Activated T-helper 17 cell treated with anti-CD3 and anti-CD28 coated beads, Interleukin-2, amount 50 U/mL, for 72 hours (primary cell): ENCODE measurements at regions not wholly inside any gene's neighbourhood (a gene's known extent, or its start where the extent isn't known, plus 50 kb on each side); places are given as distances from the start of the nearest gene placed in this dataset.

Experiments
- ATAC-seq: fragments of 150-1000 bp; cut with Tn5 transposase; replicated peaks from 2 replicates; pipeline ENCODE4 v1.10.0; 2021; ENCODE audit warnings: mild to moderate bottlenecking, moderate library complexity
- H3K27ac Mint-ChIP-seq: one replicate; pipeline ENCODE4 v1.8.0; 2022; ENCODE audit warnings: mixed read lengths
- H3K27me3 Mint-ChIP-seq: one replicate; pipeline ENCODE4 v1.8.0; 2022; ENCODE audit warnings: mixed read lengths
- H3K36me3 Mint-ChIP-seq: one replicate; pipeline ENCODE4 v1.8.0; 2022; ENCODE audit warnings: low read depth, mild to moderate bottlenecking, mixed read lengths
- H3K4me1 Mint-ChIP-seq: one replicate; pipeline ENCODE4 v1.8.0; 2022; ENCODE audit warnings: mixed read lengths
- H3K4me3 Mint-ChIP-seq: one replicate; pipeline ENCODE4 v1.8.0; 2022; ENCODE audit warnings: mild to moderate bottlenecking, mixed read lengths
- H3K9me3 Mint-ChIP-seq: one replicate; pipeline ENCODE4 v1.8.0; 2022; ENCODE audit warnings: mixed read lengths

- Mint-ChIP-seq H3K4me1 (peaks cover 15% of the 10 kb centered on the region), H3K27ac (peak overlapping the region; percentile 62)
These were observed 55.6 kb downstream of the ZNF281 start for GRCh38 chr1:200354243-200354642.

GRCh38 chr1:200353232-200353631 lies 56.6 kb downstream of the ZNF281 start:
- no peaks in the 10 kb centered on the region for H3K9me3 Mint-ChIP-seq
- H3K27ac Mint-ChIP-seq = peak overlapping the region; percentile 63
- no peaks in the 10 kb centered on the region for H3K27me3 Mint-ChIP-seq
- no peak for ATAC-seq
- peaks cover 15% of the 10 kb centered on the region for H3K4me1 Mint-ChIP-seq
- no peak overlapping the region for H3K4me3 Mint-ChIP-seq
- H3K36me3 Mint-ChIP-seq = no peaks in the 10 kb centered on the region

More at GRCh38 chr1:200354243-200354642, 55.6 kb downstream of the ZNF281 start:
- H3K9me3 Mint-ChIP-seq = no peaks in the 10 kb centered on the region
- no peak overlapping the region for H3K4me3 Mint-ChIP-seq
- H3K27me3 Mint-ChIP-seq = no peaks in the 10 kb centered on the region
- H3K36me3 Mint-ChIP-seq = no peaks in the 10 kb centered on the region
- peak; percentile 91 for ATAC-seq

- Mint-ChIP-seq H3K4me3 (peak overlapping the region; percentile 64), H3K36me3 (no peaks in the 10 kb centered on the region), H3K4me1 (peaks cover 15% of the 10 kb centered on the region), H3K27me3 (no peaks in the 10 kb centered on the region), H3K9me3 (no peaks in the 10 kb centered on the region), H3K27ac (peak overlapping the region; percentile 11)
- peak; percentile 37 for ATAC-seq
These were observed 57.8 kb downstream of the ZNF281 start for GRCh38 chr1:200351826-200352549.

GRCh38 chr1:200351425-200351824 lies 58.4 kb downstream of the ZNF281 start:
- peak overlapping the region; percentile 11 for H3K27ac Mint-ChIP-seq
- H3K36me3 Mint-ChIP-seq = no peaks in the 10 kb centered on the region
- peaks cover 15% of the 10 kb centered on the region for H3K4me1 Mint-ChIP-seq
- H3K27me3 Mint-ChIP-seq = no peaks in the 10 kb centered on the region
- H3K4me3 Mint-ChIP-seq = peak overlapping the region; percentile 64
- no peaks in the 10 kb centered on the region for H3K9me3 Mint-ChIP-seq
- no peak for ATAC-seq

- peaks cover 3% of the 10 kb centered on the region for H3K27me3 Mint-ChIP-seq
- no peaks in the 10 kb centered on the region for H3K36me3 Mint-ChIP-seq
- no peak overlapping the region for H3K27ac Mint-ChIP-seq
- H3K9me3 Mint-ChIP-seq = no peaks in the 10 kb centered on the region
- H3K4me3 Mint-ChIP-seq = no peak overlapping the region
- ATAC-seq = no peak
- peaks cover 11% of the 10 kb centered on the region for H3K4me1 Mint-ChIP-seq
These were observed 63.1 kb downstream of the ZNF281 start for GRCh38 chr1:200346700-200347099.

GRCh38 chr1:200345520-200345919 lies 64.3 kb downstream of the ZNF281 start:
- Mint-ChIP-seq H3K27ac (no peak overlapping the region), H3K4me1 (peaks cover 5% of the 10 kb centered on the region), H3K27me3 (peaks cover 3% of the 10 kb centered on the region), H3K9me3 (no peaks in the 10 kb centered on the region), H3K36me3 (no peaks in the 10 kb centered on the region), H3K4me3 (no peak overlapping the region)
- ATAC-seq = no peak

- Mint-ChIP-seq H3K4me3 (no peak overlapping the region), H3K4me1 (peaks cover 5% of the 10 kb centered on the region), H3K27ac (no peak overlapping the region), H3K9me3 (no peaks in the 10 kb centered on the region), H3K36me3 (no peaks in the 10 kb centered on the region), H3K27me3 (peaks cover 3% of the 10 kb centered on the region)
- ATAC-seq = peak; percentile 67
These were observed 66.0 kb downstream of the ZNF281 start for GRCh38 chr1:200343874-200344273.

- no peak overlapping the region for H3K27ac Mint-ChIP-seq
- H3K4me1 Mint-ChIP-seq = peaks cover 5% of the 10 kb centered on the region
- H3K4me3 Mint-ChIP-seq = no peak overlapping the region
- H3K9me3 Mint-ChIP-seq = no peaks in the 10 kb centered on the region
- no peak for ATAC-seq
- no peaks in the 10 kb centered on the region for H3K36me3 Mint-ChIP-seq
- H3K27me3 Mint-ChIP-seq = peaks cover 3% of the 10 kb centered on the region
These were observed 67.1 kb downstream of the ZNF281 start for GRCh38 chr1:200342511-200343311.

- H3K36me3 Mint-ChIP-seq = no peaks in the 10 kb centered on the region
These were observed 71.4 kb downstream of the ZNF281 start for GRCh38 chr1:200338451-200338850.

GRCh38 chr1:200337831-200338230 lies 72.0 kb downstream of the ZNF281 start:
- no peak overlapping the region for H3K4me3 Mint-ChIP-seq
- H3K4me1 Mint-ChIP-seq = no peaks in the 10 kb centered on the region
- no peaks in the 10 kb centered on the region for H3K27me3 Mint-ChIP-seq
- no peak for ATAC-seq
- H3K9me3 Mint-ChIP-seq = no peaks in the 10 kb centered on the region
- H3K27ac Mint-ChIP-seq = peak overlapping the region; percentile 2
- H3K36me3 Mint-ChIP-seq = no peaks in the 10 kb centered on the region

More at GRCh38 chr1:200338451-200338850, 71.4 kb downstream of the ZNF281 start:
- no peak for ATAC-seq
- Mint-ChIP-seq H3K4me3 (no peak overlapping the region), H3K27ac (no peak overlapping the region), H3K27me3 (no peaks in the 10 kb centered on the region), H3K9me3 (no peaks in the 10 kb centered on the region), H3K4me1 (no peaks in the 10 kb centered on the region)

- Mint-ChIP-seq H3K36me3 (no peaks in the 10 kb centered on the region), H3K27ac (peak overlapping the region; percentile 2), H3K27me3 (no peaks in the 10 kb centered on the region), H3K4me3 (no peak overlapping the region), H3K4me1 (no peaks in the 10 kb centered on the region), H3K9me3 (no peaks in the 10 kb centered on the region)
- no peak for ATAC-seq
These were observed 72.4 kb downstream of the ZNF281 start for GRCh38 chr1:200337410-200337809.

- Mint-ChIP-seq H3K4me1 (no peaks in the 10 kb centered on the region), H3K9me3 (no peaks in the 10 kb centered on the region), H3K27me3 (no peaks in the 10 kb centered on the region), H3K4me3 (no peak overlapping the region), H3K27ac (peak overlapping the region; percentile 2), H3K36me3 (no peaks in the 10 kb centered on the region)
- no peak for ATAC-seq
These were observed 72.9 kb downstream of the ZNF281 start for GRCh38 chr1:200336901-200337391.

GRCh38 chr1:200336101-200336845 lies 73.6 kb downstream of the ZNF281 start:
- ATAC-seq = no peak
- no peaks in the 10 kb centered on the region for H3K9me3 Mint-ChIP-seq
- H3K4me1 Mint-ChIP-seq = no peaks in the 10 kb centered on the region
- H3K27me3 Mint-ChIP-seq = no peaks in the 10 kb centered on the region
- no peaks in the 10 kb centered on the region for H3K36me3 Mint-ChIP-seq
- no peak overlapping the region for H3K27ac Mint-ChIP-seq
- H3K4me3 Mint-ChIP-seq = no peak overlapping the region

GRCh38 chr1:200334661-200335256 lies 75.1 kb downstream of the ZNF281 start:
- Mint-ChIP-seq H3K4me3 (no peak overlapping the region), H3K27ac (peak overlapping the region; percentile 79), H3K4me1 (no peaks in the 10 kb centered on the region), H3K36me3 (no peaks in the 10 kb centered on the region), H3K27me3 (no peaks in the 10 kb centered on the region), H3K9me3 (no peaks in the 10 kb centered on the region)
- peak; percentile 94 for ATAC-seq
